Common myeloid progenitor, CD34-positive (primary cell): ENCODE measurements at regions not wholly inside any gene's neighbourhood (a gene's known extent, or its start where the extent isn't known, plus 50 kb on each side); places are given as distances from the start of the nearest gene placed in this dataset.

Experiments
- CTCF ChIA-PET: fragments of 350-600 bp; sonication (Branson Sonifier 250); formaldehyde crosslinking; loops from one replicate; lab custom pipeline; 2021; ENCODE audit warnings: antibody characterized with exemption; lab: Charles Lee
- POLR2A ChIA-PET: fragments of 350-600 bp; sonication (Branson Sonifier 250); formaldehyde crosslinking; loops from one replicate; lab custom pipeline; 2021; ENCODE audit warnings: antibody characterized with exemption; lab: Charles Lee
- DNase-seq, 3 donors: peaks; one replicate each; pipeline versions ENCODE4 v3.0.0 to v3.0.0-alpha.2; 2013
- H3K27ac ChIP-seq, 2 experiments: 1 replicate in 1 of 2; 2 replicates in 1 of 2; pipeline ENCODE4 v1.7.0; 2013; ENCODE audit warnings: inconsistent platforms in 2 of 2, low read length in 2 of 2, mild to moderate bottlenecking in 2 of 2, low read depth in 1 of 2, moderate library complexity in 1 of 2; ENCODE audit not compliant: severe bottlenecking in 2 of 2, insufficient read depth in 1 of 2, poor library complexity in 1 of 2
- H3K27me3 ChIP-seq, 5 experiments: replicated peaks in 2 of 5; 1 replicate in 3 of 5; 2 replicates in 2 of 5; pipeline versions ENCODE4 v1.6.1 to v1.7.0; 2013; ENCODE audit warnings: low read length in 4 of 5, mild to moderate bottlenecking in 2 of 5, moderate library complexity in 2 of 5, inconsistent platforms in 1 of 5; ENCODE audit not compliant: insufficient read depth in 5 of 5, control insufficient read depth in 4 of 5
- H3K36me3 ChIP-seq, 4 experiments: 1 replicate in 2 of 4; 2 replicates in 2 of 4; pipeline versions ENCODE4 v1.6.1 to v1.7.0; 2013; ENCODE audit warnings: low read length in 3 of 4, control low read depth in 1 of 4, mild to moderate bottlenecking in 1 of 4; ENCODE audit not compliant: control insufficient read depth in 4 of 4, insufficient read depth in 4 of 4
- H3K4me1 ChIP-seq, 4 experiments: 1 replicate in 3 of 4; 2 replicates in 1 of 4; pipeline versions ENCODE4 v1.6.1 to v1.7.1; 2013; ENCODE audit warnings: low read length in 3 of 4, mild to moderate bottlenecking in 3 of 4, control low read depth in 1 of 4, inconsistent platforms in 1 of 4, moderate library complexity in 1 of 4; ENCODE audit not compliant: control insufficient read depth in 4 of 4, insufficient read depth in 4 of 4; ENCODE audit errors: control extremely low read depth in 1 of 4
- H3K4me3 ChIP-seq, 7 experiments: 1 replicate in 4 of 7; 2 replicates in 3 of 7; pipeline versions ENCODE4 v1.5.1 to v1.7.0; 2013; ENCODE audit warnings: mild to moderate bottlenecking in 7 of 7, low read length in 6 of 7, moderate library complexity in 6 of 7, inconsistent platforms in 2 of 7, low read depth in 2 of 7, control low read depth in 1 of 7; ENCODE audit not compliant: insufficient read depth in 4 of 7, control insufficient read depth in 1 of 7; ENCODE audit errors: extremely low read depth in 1 of 7
- H3K9me3 ChIP-seq, 5 experiments: 1 replicate in 4 of 5; 2 replicates in 1 of 5; pipeline versions ENCODE4 v1.6.1 to v1.7.1; 2013; ENCODE audit warnings: low read length in 4 of 5, mild to moderate bottlenecking in 2 of 5, inconsistent platforms in 1 of 5, low read depth in 1 of 5, moderate library complexity in 1 of 5; ENCODE audit not compliant: control insufficient read depth in 4 of 5, insufficient read depth in 2 of 5; ENCODE audit errors: control extremely low read depth in 1 of 5
- WGBS: methylation state at CpG from one replicate; pipeline ENCODE4 v1.1.5; 2013; ENCODE audit not compliant: insufficient coverage; 5-methylcytosine and 5-hydroxymethylcytosine counted together

GRCh38 chr7:156458011-156458410 lies 182.6 kb upstream of the RNF32 start:
- Histone ChIP-seq H3K27me3 (peaks cover 0 to 18% (median 3%) of the 10 kb centered on the region in 5 experiments), H3K36me3 (no peaks in the 10 kb centered on the region), H3K4me1 (no peaks in the 10 kb centered on the region), H3K4me3 (no peak overlapping the region), H3K27ac (no peak overlapping the region), H3K9me3 (no peaks in the 10 kb centered on the region)
- DNase-seq = no peak
- WGBS = 87% methylated on average over 15 of the region's 16 CpGs
- ChIA-PET CTCF (no interaction called here), POLR2A (no interaction called here)

- no peaks in the 10 kb centered on the region for H3K4me1 ChIP-seq
- no peak overlapping the region for H3K27ac ChIP-seq
- CTCF ChIA-PET = interaction anchor here (1.8 kb wide), 1 partner anchor 9 kb away, joined by 4 read pairs; no protein-coding TSS in a partner anchor
- no peak overlapping the region for H3K4me3 ChIP-seq
- no peaks in the 10 kb centered on the region for H3K9me3 ChIP-seq
- POLR2A ChIA-PET = no interaction called here
- no peak for DNase-seq
- no peaks in the 10 kb centered on the region for H3K36me3 ChIP-seq
- H3K27me3 ChIP-seq = peaks cover 0 to 16% (median 3%) of the 10 kb centered on the region in 5 experiments
- 93% methylated on average over 10 of the region's 11 CpGs for WGBS
Observed at GRCh38 chr7:156456503-156457115, 184.0 kb upstream of the RNF32 start.

GRCh38 chr7:156456032-156456431 lies 184.5 kb upstream of the RNF32 start:
- H3K27me3 ChIP-seq = peaks cover 0 to 16% (median 3%) of the 10 kb centered on the region in 5 experiments
- no peaks in the 10 kb centered on the region for H3K36me3 ChIP-seq
- ChIA-PET POLR2A (interaction anchor here (0.6 kb wide), 1 partner anchor 8 kb away, joined by 3 read pairs; no protein-coding TSS in a partner anchor), CTCF (interaction anchor here (1.8 kb wide), 1 partner anchor 10 kb away, joined by 4 read pairs; no protein-coding TSS in a partner anchor)
- WGBS = 90% methylated on average over 5 of the region's 8 CpGs
- no peaks in the 10 kb centered on the region for H3K9me3 ChIP-seq
- DNase-seq = no peak
- no peak overlapping the region for H3K27ac ChIP-seq
- H3K4me3 ChIP-seq = no peak overlapping the region
- no peaks in the 10 kb centered on the region for H3K4me1 ChIP-seq

GRCh38 chr7:156450473-156450872 lies 190.1 kb upstream of the RNF32 start:
- 83% methylated on average over 1 of the region's 3 CpGs for whole genome bisulfite sequencing
- Histone ChIP-seq H3K9me3 (peaks cover 0 to 3% (median 0%) of the 10 kb centered on the region in 5 experiments), H3K4me1 (no peaks in the 10 kb centered on the region), H3K4me3 (no peak overlapping the region), H3K27me3 (peaks cover 0 to 10% (median 3%) of the 10 kb centered on the region in 5 experiments), H3K36me3 (no peaks in the 10 kb centered on the region), H3K27ac (no peak overlapping the region)
- ChIA-PET CTCF (no interaction called here), POLR2A (no interaction called here)
- no peak for DNase-seq

GRCh38 chr7:156448918-156449317 lies 191.7 kb upstream of the RNF32 start:
- H3K4me3 ChIP-seq = no peak overlapping the region
- CTCF ChIA-PET = no interaction called here
- no CpG with 5 or more reads among the region's 1 CpG for WGBS
- H3K27ac ChIP-seq = no peak overlapping the region
- POLR2A ChIA-PET = no interaction called here
- DNase-seq = no peak
- no peaks in the 10 kb centered on the region for H3K4me1 ChIP-seq
- H3K36me3 ChIP-seq = no peaks in the 10 kb centered on the region
- H3K9me3 ChIP-seq = peaks cover 0 to 3% (median 0%) of the 10 kb centered on the region in 5 experiments
- H3K27me3 ChIP-seq = peaks cover 0 to 9% (median 3%) of the 10 kb centered on the region in 5 experiments

- POLR2A ChIA-PET = no interaction called here
- H3K4me1 ChIP-seq = no peaks in the 10 kb centered on the region
- H3K36me3 ChIP-seq = no peaks in the 10 kb centered on the region
- no peak overlapping the region for H3K27ac ChIP-seq
- peaks cover 2 to 19% (median 3%) of the 10 kb centered on the region in 5 experiments for H3K27me3 ChIP-seq
- peaks cover 0 to 3% (median 0%) of the 10 kb centered on the region in 5 experiments for H3K9me3 ChIP-seq
- DNase-seq = no peak
- H3K4me3 ChIP-seq = no peak overlapping the region
- CTCF ChIA-PET = no interaction called here
Observed at GRCh38 chr7:156446990-156447389, 193.6 kb upstream of the RNF32 start.

- H3K27me3 ChIP-seq = peaks cover 2 to 23% (median 3%) of the 10 kb centered on the region in 5 experiments
- POLR2A ChIA-PET = no interaction called here
- peaks cover 0 to 3% (median 0%) of the 10 kb centered on the region in 5 experiments for H3K9me3 ChIP-seq
- DNase-seq = no peak
- H3K27ac ChIP-seq = no peak overlapping the region
- H3K36me3 ChIP-seq = no peaks in the 10 kb centered on the region
- 87% methylated on average over 16 of the region's 16 CpGs for WGBS
- CTCF ChIA-PET = no interaction called here
- no peak overlapping the region for H3K4me3 ChIP-seq
- H3K4me1 ChIP-seq = no peaks in the 10 kb centered on the region
Observed at GRCh38 chr7:156445997-156446761, 194.4 kb upstream of the RNF32 start.
